HEK293 (cell line): ENCODE measurements at regions not wholly inside any gene's neighbourhood (a gene's known extent, or its start where the extent isn't known, plus 50 kb on each side); places are given as distances from the start of the nearest gene placed in this dataset.
"Not testable (repeated sequence)": the region's sequence is repeated elsewhere in the genome, so short reads cannot be mapped to it uniquely, and the experiment has no call there.

Source experiments
- CTCF ChIA-PET: fragments of 350-600 bp; formaldehyde crosslinking; extraction: SDS; loops from one replicate; lab custom pipeline; 2021; ENCODE audit warnings: antibody characterized with exemption; lab: Yijun Ruan, JAX
- POLR2A ChIA-PET: fragments of 300-600 bp; formaldehyde crosslinking; extraction: SDS; loops from one replicate; lab custom pipeline; 2020; ENCODE audit warnings: antibody characterized with exemption, inconsistent platforms; lab: Yijun Ruan, JAX
- H3K27ac ChIP-seq: fragments of 200-500 bp; sonication (Bioruptor generic); 2 replicates; pipeline ENCODE4 v1.5.1; 2014; ENCODE audit warnings: low read depth, low read length, control low read depth, inconsistent platforms; ENCODE audit errors: extremely low read depth
- H3K36me3 ChIP-seq, 2 experiments: fragments of 200-500 bp in 1 of 2; sonication (Bioruptor generic) in 1 of 2; 1 replicate in 1 of 2; 2 replicates in 1 of 2; pipeline ENCODE4 v1.5.1; 2014 to 2017; ENCODE audit warnings: inconsistent platforms in 2 of 2, low read length in 2 of 2; ENCODE audit not compliant: control insufficient read depth in 2 of 2, insufficient read depth in 1 of 2
- H3K4me1 ChIP-seq: fragments of 200-500 bp; sonication (Bioruptor generic); 2 replicates; pipeline ENCODE4 v1.5.1; 2014; ENCODE audit warnings: mild to moderate bottlenecking, low read length, inconsistent platforms; ENCODE audit not compliant: control insufficient read depth, insufficient read depth
- H3K4me3 ChIP-seq: 2 replicates; pipeline ENCODE4 v1.5.1; 2011; ENCODE audit warnings: low read depth, mild to moderate bottlenecking, control low read depth, low read length, moderate library complexity
- H3K9me3 ChIP-seq: fragments of 200-500 bp; sonication (Bioruptor generic); 2 replicates; pipeline ENCODE4 v1.5.1; 2014; ENCODE audit warnings: low read depth, low read length, inconsistent platforms; ENCODE audit not compliant: control insufficient read depth, insufficient read depth
- OSR2 ChIP-seq: fragments of 450-650 bp; formaldehyde crosslinking; IDR thresholded peaks from 2 replicates; pipeline ENCODE4 v1.5.1; 2016; ENCODE audit warnings: missing biosample characterization, missing genetic modification characterization
- TRIM28 ChIP-seq: IDR thresholded peaks from 2 replicates; pipeline ENCODE4 v1.6.1; 2011; ENCODE audit warnings: low read length, control low read depth, borderline replicate concordance
- TSHZ1 ChIP-seq: fragments of 450-650 bp; formaldehyde crosslinking; IDR thresholded peaks from 2 replicates; pipeline ENCODE4 v1.5.1; 2016; ENCODE audit warnings: missing biosample characterization, missing genetic modification characterization, borderline replicate concordance
- ZBTB1 ChIP-seq: fragments of 450-650 bp; formaldehyde crosslinking; IDR thresholded peaks from 2 replicates; pipeline ENCODE4 v1.5.1; 2016; ENCODE audit warnings: missing biosample characterization, missing genetic modification characterization
- ZBTB20 ChIP-seq: fragments of 450-650 bp; formaldehyde crosslinking; IDR thresholded peaks from 2 replicates; pipeline ENCODE4 v1.5.1; 2016; ENCODE audit warnings: missing biosample characterization, missing genetic modification characterization
- ZNF138 ChIP-seq: fragments of 450-650 bp; formaldehyde crosslinking; IDR thresholded peaks from 2 replicates; pipeline ENCODE4 v1.5.1; 2016; ENCODE audit warnings: missing biosample characterization, missing genetic modification characterization, borderline replicate concordance
- ZNF2 ChIP-seq: fragments of 450-650 bp; formaldehyde crosslinking; IDR thresholded peaks from 2 replicates; pipeline ENCODE4 v1.5.1; 2016; ENCODE audit warnings: missing biosample characterization, missing genetic modification characterization
- ZNF366 ChIP-seq: fragments of 450-650 bp; formaldehyde crosslinking; conservative IDR thresholded peaks from 2 replicates; pipeline ENCODE4 v1.5.1; 2016; ENCODE audit warnings: missing biosample characterization, missing genetic modification characterization
- ZNF473 ChIP-seq: fragments of 450-650 bp; formaldehyde crosslinking; IDR thresholded peaks from 2 replicates; pipeline ENCODE4 v1.5.1; 2017; ENCODE audit warnings: missing biosample characterization, missing genetic modification characterization
- ZNF548 ChIP-seq: fragments of 450-650 bp; formaldehyde crosslinking; IDR thresholded peaks from 2 replicates; pipeline ENCODE4 v1.5.1; 2016; ENCODE audit warnings: missing biosample characterization, missing genetic modification characterization
- ZNF654 ChIP-seq: fragments of 450-650 bp; formaldehyde crosslinking; IDR thresholded peaks from 2 replicates; pipeline ENCODE4 v1.5.1; 2016; ENCODE audit warnings: low read depth, missing biosample characterization, missing genetic modification characterization
- ZNF660 ChIP-seq: fragments of 450-650 bp; IDR thresholded peaks from 2 replicates; pipeline ENCODE4 v1.5.1; 2018; ENCODE audit warnings: missing biosample characterization, mild to moderate bottlenecking, missing genetic modification characterization
- ZSCAN30 ChIP-seq: fragments of 450-650 bp; IDR thresholded peaks from 2 replicates; pipeline ENCODE4 v1.5.1; 2018; ENCODE audit warnings: missing biosample characterization, mild to moderate bottlenecking, missing genetic modification characterization, moderate library complexity
- ZXDB ChIP-seq: fragments of 450-650 bp; formaldehyde crosslinking; IDR thresholded peaks from 2 replicates; pipeline ENCODE4 v1.5.1; 2016; ENCODE audit warnings: missing biosample characterization, missing genetic modification characterization
- TF ChIP-seq, protein P1 (sequence below): fragments of 450-650 bp; formaldehyde crosslinking; IDR thresholded peaks from 2 replicates; pipeline ENCODE4 v1.5.1; 2017; ENCODE audit warnings: missing biosample characterization, mild to moderate bottlenecking, missing genetic modification characterization, moderate library complexity
- TF ChIP-seq, protein P2 (sequence below): fragments of 450-650 bp; formaldehyde crosslinking; IDR thresholded peaks from 2 replicates; pipeline ENCODE4 v1.5.1; 2016; ENCODE audit warnings: missing biosample characterization, missing genetic modification characterization

DNA sequence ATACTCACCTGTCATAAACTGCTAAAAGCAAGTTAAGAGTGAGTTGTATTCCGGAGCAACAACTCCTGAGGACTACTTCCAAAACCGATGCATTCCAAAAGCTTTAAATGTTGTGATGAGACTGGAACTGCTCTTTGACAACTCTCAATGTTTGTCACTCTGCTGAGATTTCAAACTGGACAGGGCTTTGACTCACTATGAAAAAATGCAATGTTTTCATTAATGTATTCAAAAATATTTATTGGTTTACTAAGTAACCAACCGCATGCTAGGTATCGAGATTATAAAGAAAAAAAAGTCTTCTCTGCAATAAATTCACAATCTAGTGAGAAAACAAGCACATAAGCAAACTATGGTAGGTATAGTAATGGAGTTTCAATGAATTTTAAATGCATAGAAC is 107.9 kb upstream of the GNAI1 start:
- Histone ChIP-seq H3K36me3 (no peaks in the 10 kb centered on the region), H3K9me3 (no peaks in the 10 kb centered on the region), H3K4me3 (no peak overlapping the region), H3K27ac (no peak overlapping the region), H3K4me1 (peaks cover 3% of the 10 kb centered on the region; the same call in 1 of the 2 replicates)
- ChIA-PET POLR2A (no interaction called here), CTCF (no interaction called here)
- TF ChIP-seq ZNF366 (tag by site-specific recombination): no peak
- TF ChIP-seq ZSCAN30: no peak
- TF ChIP-seq ZNF473: no peak
- no peak for TF ChIP-seq ZBTB20 (tag by site-specific recombination)
- TF ChIP-seq ZNF138 (tag by site-specific recombination): no peak
- no peak for TF ChIP-seq OSR2 (tag by site-specific recombination)

DNA sequence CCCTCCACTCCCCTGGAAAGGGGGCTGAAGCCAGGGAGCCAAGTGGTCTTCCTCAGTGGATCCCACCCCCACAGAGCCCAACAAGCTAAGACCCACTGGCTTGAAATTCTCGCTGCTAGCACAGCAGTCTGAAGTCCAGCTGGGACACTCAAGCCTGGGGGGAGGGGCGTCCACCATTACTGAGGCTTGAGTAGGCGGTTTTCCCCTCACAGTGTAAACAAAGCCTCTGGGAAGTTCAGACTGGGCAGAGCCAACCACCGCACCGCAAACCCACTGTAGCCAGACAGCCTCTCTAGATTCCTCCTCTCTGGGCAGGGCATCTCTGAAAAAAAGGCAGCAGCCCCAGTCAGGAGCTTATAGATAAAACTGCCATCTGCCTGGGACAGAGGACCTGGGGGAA is 114.4 kb upstream of the GNAI1 start:
- POLR2A ChIA-PET, H3K36me3 ChIP-seq, H3K4me3 ChIP-seq, H3K4me1 ChIP-seq, H3K27ac ChIP-seq, H3K9me3 ChIP-seq: not testable (repeated sequence)
- CTCF ChIA-PET: interaction anchor here (0.6 to 1.3 kb wide), 9 partner anchors 22 to 412 kb away, joined by 3 to 4 read pairs (median 3); no protein-coding TSS in a partner anchor

DNA sequence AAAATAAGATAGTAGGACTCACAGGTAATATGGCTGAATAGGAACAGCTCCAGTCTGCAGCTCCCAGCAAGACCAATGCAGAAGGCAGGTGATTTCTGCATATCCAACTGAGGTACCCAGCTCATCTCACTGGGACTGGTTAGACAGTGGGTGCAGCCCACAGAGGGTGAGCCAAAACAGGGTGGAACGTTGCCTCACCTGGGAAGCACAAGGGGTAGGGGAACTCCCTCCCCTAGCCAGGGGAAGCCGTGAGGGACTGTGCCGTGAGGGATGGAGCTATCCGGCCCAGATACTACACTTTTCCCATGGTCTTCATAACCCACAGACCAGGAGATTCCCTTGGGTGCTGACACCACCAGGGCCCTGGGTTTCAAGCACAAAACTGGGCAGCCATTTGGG is 114.8 kb upstream of the GNAI1 start:
- H3K9me3 ChIP-seq, H3K4me3 ChIP-seq, POLR2A ChIA-PET, H3K4me1 ChIP-seq, H3K27ac ChIP-seq, H3K36me3 ChIP-seq: not testable (repeated sequence)
- CTCF ChIA-PET: interaction anchor here (0.6 to 1.3 kb wide), 9 partner anchors 22 to 772 kb away, joined by 3 to 4 read pairs (median 3); no protein-coding TSS in a partner anchor

DNA sequence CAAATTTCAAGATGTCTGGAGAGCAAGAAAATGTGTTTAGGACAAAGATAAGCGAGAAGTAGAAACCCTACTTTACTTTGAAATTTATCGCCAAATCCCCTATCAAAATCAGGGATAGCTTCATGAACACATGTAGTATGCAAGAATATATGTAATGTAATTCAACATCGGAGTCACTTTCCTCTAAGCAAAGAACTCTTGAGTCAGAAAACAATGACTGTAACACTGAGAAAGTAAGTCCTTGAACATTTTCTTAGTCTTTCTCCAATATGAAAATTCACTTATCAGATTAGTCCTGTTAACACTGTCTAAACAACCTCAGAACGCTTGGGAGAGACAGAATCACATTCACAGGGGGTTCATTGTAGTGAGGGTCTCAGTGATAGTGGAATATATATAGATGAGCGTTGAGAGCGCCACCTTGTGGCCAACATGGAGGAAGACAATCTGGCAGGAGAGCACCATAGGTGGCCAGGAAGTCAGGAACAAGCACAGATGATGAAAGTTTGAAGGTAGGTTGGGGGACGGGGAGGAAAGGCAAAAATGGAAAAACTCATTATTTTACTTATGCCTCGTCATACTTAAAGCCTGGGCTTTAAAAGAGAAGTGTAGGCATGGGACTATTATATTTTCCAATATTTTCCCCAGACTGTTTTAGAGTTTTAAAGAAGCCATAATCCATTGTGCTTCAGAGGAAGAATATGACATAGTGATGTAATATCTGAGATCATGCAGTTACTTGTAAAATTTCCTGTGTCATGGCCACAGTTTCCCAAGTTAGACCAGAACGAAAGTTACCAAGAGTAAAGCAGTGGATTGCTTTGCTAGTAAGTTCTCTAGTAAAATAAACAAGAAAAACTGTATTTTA is 115.5 kb upstream of the GNAI1 start:
- H3K27ac ChIP-seq: no peak overlapping the region
- TF ChIP-seq TRIM28 (no peak), ZNF660 (tag by site-specific recombination) (no peak), TSHZ1 (no peak), ZBTB1 (no peak), ZBTB20 (tag by site-specific recombination) (peak; percentile 41; the same call in 1 of the 2 replicates), ZNF654 (tag by site-specific recombination) (peak; percentile 66), ZXDB (no peak), ZNF548 (tag by site-specific recombination) (no peak), ZNF366 (tag by site-specific recombination) (no peak), ZNF2 (no peak)
- TF ChIP-seq, protein P1, sequence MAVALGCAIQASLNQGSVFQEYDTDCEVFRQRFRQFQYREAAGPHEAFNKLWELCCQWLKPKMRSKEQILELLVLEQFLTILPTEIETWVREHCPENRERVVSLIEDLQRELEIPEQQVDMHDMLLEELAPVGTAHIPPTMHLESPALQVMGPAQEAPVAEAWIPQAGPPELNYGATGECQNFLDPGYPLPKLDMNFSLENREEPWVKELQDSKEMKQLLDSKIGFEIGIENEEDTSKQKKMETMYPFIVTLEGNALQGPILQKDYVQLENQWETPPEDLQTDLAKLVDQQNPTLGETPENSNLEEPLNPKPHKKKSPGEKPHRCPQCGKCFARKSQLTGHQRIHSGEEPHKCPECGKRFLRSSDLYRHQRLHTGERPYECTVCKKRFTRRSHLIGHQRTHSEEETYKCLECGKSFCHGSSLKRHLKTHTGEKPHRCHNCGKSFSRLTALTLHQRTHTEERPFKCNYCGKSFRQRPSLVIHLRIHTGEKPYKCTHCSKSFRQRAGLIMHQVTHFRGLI (tag by site-specific recombination): no peak
- TF ChIP-seq, protein P2, sequence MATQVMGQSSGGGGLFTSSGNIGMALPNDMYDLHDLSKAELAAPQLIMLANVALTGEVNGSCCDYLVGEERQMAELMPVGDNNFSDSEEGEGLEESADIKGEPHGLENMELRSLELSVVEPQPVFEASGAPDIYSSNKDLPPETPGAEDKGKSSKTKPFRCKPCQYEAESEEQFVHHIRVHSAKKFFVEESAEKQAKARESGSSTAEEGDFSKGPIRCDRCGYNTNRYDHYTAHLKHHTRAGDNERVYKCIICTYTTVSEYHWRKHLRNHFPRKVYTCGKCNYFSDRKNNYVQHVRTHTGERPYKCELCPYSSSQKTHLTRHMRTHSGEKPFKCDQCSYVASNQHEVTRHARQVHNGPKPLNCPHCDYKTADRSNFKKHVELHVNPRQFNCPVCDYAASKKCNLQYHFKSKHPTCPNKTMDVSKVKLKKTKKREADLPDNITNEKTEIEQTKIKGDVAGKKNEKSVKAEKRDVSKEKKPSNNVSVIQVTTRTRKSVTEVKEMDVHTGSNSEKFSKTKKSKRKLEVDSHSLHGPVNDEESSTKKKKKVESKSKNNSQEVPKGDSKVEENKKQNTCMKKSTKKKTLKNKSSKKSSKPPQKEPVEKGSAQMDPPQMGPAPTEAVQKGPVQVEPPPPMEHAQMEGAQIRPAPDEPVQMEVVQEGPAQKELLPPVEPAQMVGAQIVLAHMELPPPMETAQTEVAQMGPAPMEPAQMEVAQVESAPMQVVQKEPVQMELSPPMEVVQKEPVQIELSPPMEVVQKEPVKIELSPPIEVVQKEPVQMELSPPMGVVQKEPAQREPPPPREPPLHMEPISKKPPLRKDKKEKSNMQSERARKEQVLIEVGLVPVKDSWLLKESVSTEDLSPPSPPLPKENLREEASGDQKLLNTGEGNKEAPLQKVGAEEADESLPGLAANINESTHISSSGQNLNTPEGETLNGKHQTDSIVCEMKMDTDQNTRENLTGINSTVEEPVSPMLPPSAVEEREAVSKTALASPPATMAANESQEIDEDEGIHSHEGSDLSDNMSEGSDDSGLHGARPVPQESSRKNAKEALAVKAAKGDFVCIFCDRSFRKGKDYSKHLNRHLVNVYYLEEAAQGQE (tag by site-specific recombination): no peak

More for the DNA sequence above, 115.5 kb upstream of the GNAI1 start:
- POLR2A ChIA-PET: no interaction called here
- no peaks in the 10 kb centered on the region for H3K36me3 ChIP-seq
- CTCF ChIA-PET: interaction anchor here (0.6 to 1.3 kb wide), 7 partner anchors 23 to 773 kb away, joined by 3 read pairs; no protein-coding TSS in a partner anchor
- H3K4me1 ChIP-seq: no peaks in the 10 kb centered on the region
- H3K9me3 ChIP-seq: no peaks in the 10 kb centered on the region
- no peak overlapping the region for H3K4me3 ChIP-seq
